Bronchial epithelial cell (primary cell): ENCODE measurements at regions not wholly inside any gene's neighbourhood (a gene's known extent, or its start where the extent isn't known, plus 50 kb on each side); places are given as distances from the start of the nearest gene placed in this dataset.

Experiments
- DNase-seq: peaks from one replicate; pipeline ENCODE4 v3.0.0-alpha.2; 2010; ENCODE audit warnings: low read depth
- FAIRE-seq: peaks from 2 replicates; lab custom pipeline; 2011; peaks lifted over from hg19 to GRCh38; lab: Jason Lieb, UNC
- H3K27me3 ChIP-seq: 2 replicates; pipeline ENCODE4 v1.5.1; 2011; ENCODE audit warnings: low read length; ENCODE audit not compliant: control insufficient read depth, insufficient read depth
- H3K36me3 ChIP-seq: 2 replicates; pipeline ENCODE4 v1.5.1; 2011; ENCODE audit warnings: low read length; ENCODE audit not compliant: control insufficient read depth, insufficient read depth
- H3K4me3 ChIP-seq: 2 replicates; pipeline ENCODE4 v1.5.1; 2011; ENCODE audit warnings: mild to moderate bottlenecking, low read depth, low read length, control low read depth
- TF ChIP-seq, protein P1 (sequence below): IDR thresholded peaks from 2 replicates; pipeline ENCODE4 v1.5.1; 2011; ENCODE audit warnings: mild to moderate bottlenecking, moderate library complexity, low read length, control low read depth, inconsistent platforms; ENCODE audit not compliant: insufficient read depth, severe bottlenecking

DNA sequence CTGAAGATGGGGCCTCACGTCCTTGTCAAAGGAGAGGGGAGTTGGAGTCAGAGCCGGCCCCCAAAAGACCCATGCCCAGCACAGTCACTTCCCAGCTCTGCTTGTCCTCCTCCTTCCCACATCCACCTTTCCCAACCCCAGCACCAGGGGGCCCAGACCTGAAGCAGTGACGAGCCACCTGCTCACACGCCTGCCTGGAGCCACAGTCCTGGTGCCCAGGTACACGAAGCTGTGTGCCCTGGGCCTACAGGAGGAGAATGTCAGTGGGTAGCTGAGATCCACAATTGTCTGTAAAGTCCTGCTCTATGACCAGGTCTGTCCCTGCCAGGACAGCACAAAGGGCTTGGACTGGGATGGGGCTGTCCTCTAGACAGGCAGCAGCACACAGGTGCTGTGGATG lies 126.8 kb upstream of the PZP start:
- no peaks in the 10 kb centered on the region for H3K36me3 ChIP-seq
- H3K4me3 ChIP-seq = no peak overlapping the region
- TF ChIP-seq, protein P1, sequence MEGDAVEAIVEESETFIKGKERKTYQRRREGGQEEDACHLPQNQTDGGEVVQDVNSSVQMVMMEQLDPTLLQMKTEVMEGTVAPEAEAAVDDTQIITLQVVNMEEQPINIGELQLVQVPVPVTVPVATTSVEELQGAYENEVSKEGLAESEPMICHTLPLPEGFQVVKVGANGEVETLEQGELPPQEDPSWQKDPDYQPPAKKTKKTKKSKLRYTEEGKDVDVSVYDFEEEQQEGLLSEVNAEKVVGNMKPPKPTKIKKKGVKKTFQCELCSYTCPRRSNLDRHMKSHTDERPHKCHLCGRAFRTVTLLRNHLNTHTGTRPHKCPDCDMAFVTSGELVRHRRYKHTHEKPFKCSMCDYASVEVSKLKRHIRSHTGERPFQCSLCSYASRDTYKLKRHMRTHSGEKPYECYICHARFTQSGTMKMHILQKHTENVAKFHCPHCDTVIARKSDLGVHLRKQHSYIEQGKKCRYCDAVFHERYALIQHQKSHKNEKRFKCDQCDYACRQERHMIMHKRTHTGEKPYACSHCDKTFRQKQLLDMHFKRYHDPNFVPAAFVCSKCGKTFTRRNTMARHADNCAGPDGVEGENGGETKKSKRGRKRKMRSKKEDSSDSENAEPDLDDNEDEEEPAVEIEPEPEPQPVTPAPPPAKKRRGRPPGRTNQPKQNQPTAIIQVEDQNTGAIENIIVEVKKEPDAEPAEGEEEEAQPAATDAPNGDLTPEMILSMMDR = no peak
- no peaks in the 10 kb centered on the region for H3K27me3 ChIP-seq
- FAIRE-seq = peak; percentile 58
- DNase-seq = no peak

DNA sequence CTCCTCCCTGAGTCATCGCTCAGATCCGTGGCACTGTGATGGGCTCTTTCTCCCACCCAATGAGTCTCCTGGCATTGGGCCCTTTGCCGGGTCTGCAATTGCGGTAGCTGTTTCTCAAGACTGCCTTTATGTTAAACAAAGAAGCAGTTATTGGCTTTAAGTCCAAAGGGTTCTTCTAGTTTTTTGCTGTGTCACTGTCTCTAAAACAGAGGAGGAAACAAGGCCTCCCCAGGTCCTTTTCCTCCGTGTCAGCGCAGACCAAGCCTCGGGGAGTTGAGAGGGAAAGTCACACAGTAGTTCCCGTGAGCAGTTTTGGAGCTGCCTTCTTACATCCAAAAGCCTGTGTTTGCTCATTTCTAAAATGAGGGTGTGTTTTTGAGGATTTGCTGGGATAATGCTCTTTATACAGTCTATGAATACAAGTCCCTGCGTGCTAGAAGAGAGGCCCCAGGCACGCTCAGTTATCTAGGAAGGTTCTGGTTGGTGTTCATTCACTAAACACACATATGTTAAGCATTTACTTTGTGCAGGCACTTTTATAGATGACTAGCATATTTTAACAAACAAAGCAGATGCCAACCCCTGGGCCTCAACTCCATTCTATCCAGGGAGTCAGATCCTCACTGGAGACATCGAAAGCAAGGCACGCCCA lies 126.0 kb upstream of the PZP start:
- DNase-seq = peak; percentile 50
- Histone ChIP-seq H3K4me3 (no peak overlapping the region), H3K36me3 (no peaks in the 10 kb centered on the region), H3K27me3 (no peaks in the 10 kb centered on the region)
- TF ChIP-seq, protein P1 = no peak
- no peak for FAIRE-seq

- FAIRE-seq (no peak), DNase-seq (no peak)
- Histone ChIP-seq H3K36me3 (no peaks in the 10 kb centered on the region), H3K4me3 (no peak overlapping the region), H3K27me3 (no peaks in the 10 kb centered on the region)
- TF ChIP-seq, protein P1 = no peak
Observed at GRCh38 chr12:9333161-9333560, 125.0 kb upstream of the PZP start.

- DNase-seq (no peak), FAIRE-seq (no peak)
- Histone ChIP-seq H3K27me3 (no peaks in the 10 kb centered on the region), H3K36me3 (no peaks in the 10 kb centered on the region), H3K4me3 (no peak overlapping the region)
- TF ChIP-seq, protein P1 = no peak
Observed at GRCh38 chr12:9332564-9332963, 124.4 kb upstream of the PZP start.

DNA sequence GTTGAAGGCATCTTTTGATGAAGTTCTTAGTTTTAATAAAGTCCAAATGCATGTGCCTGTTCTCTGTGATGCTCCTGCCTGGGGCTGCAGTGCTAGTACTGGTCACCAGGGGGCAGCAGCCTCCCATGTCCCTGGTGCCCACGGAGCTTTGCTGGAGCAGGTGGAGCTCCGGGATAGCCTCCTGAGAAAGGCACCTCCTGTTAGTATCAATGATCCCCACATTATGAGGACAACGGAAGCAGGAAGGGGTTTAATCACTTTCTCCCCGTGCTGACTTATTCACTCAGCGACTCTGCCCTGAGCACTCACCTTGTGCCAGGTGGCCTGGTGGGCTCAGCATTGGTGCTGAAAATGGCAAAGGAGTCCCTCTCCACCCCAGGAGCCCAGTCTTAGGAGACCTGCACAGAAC lies 123.0 kb upstream of the PZP start:
- H3K36me3 ChIP-seq = no peaks in the 10 kb centered on the region
- no peaks in the 10 kb centered on the region for H3K27me3 ChIP-seq
- TF ChIP-seq, protein P1 = peak; percentile 95
- DNase-seq (peak; percentile 43), FAIRE-seq (no peak)
- no peak overlapping the region for H3K4me3 ChIP-seq

DNA sequence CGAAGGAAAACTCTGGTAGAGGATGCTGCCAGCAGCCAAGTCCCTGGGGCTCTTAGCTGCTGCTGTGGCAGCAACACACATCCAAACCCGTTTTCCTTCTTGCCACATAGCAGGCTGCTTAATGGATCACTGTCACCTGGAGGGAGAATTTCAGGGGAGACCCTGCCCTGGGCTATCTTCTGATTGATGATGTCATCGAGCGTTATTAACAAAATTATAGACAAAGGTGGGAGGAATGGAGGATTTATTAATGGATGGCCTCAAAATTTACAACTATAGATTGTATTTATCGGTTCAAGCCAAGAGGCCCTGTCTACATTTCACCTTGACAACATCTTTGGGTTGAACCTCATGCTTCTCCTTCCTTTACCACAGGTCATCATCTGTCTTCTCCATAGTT lies 120.8 kb upstream of the PZP start:
- Histone ChIP-seq H3K36me3 (no peaks in the 10 kb centered on the region), H3K27me3 (no peaks in the 10 kb centered on the region), H3K4me3 (no peak overlapping the region)
- TF ChIP-seq, protein P1 = no peak
- DNase-seq (no peak), FAIRE-seq (no peak)
